ENCODE measurements at regions not wholly inside any gene's neighbourhood (a gene's known extent, or its start where the extent isn't known, plus 50 kb on each side); places are given as distances from the start of the nearest gene placed in this dataset.

DNA sequence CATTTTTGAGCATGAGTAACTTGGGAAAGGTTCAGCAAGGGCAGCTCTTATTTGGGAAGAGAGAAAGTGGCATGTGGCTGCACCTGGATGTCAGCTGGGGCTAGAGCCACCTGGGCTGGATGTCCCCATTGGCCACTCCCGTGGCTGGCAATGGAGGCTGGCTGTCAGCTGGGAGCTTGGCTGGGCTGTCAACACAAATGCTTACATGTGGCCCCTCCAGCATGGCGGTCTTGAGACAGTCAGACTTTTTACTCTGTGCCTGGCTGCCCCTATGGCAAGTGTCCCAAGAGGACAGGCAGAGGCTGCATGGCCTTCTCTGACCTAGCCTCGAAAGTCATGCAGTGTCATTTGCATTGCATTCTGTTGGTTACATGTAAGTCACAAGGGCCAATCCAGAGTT lies 99.6 kb downstream of the FAM53A start:
- TF ChIP-seq POLR2A (IDR thresholded peaks at IDR 0.05), result no peak
- TF ChIP-seq, protein P1, sequence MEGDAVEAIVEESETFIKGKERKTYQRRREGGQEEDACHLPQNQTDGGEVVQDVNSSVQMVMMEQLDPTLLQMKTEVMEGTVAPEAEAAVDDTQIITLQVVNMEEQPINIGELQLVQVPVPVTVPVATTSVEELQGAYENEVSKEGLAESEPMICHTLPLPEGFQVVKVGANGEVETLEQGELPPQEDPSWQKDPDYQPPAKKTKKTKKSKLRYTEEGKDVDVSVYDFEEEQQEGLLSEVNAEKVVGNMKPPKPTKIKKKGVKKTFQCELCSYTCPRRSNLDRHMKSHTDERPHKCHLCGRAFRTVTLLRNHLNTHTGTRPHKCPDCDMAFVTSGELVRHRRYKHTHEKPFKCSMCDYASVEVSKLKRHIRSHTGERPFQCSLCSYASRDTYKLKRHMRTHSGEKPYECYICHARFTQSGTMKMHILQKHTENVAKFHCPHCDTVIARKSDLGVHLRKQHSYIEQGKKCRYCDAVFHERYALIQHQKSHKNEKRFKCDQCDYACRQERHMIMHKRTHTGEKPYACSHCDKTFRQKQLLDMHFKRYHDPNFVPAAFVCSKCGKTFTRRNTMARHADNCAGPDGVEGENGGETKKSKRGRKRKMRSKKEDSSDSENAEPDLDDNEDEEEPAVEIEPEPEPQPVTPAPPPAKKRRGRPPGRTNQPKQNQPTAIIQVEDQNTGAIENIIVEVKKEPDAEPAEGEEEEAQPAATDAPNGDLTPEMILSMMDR (IDR thresholded peaks at IDR 0.05), result no peak

Data from transverse colon (tissue), 3 donors.